ENCODE measurements at regions not wholly inside any gene's neighbourhood (a gene's known extent, or its start where the extent isn't known, plus 50 kb on each side); places are given as distances from the start of the nearest gene placed in this dataset.
"Not testable (repeated sequence)": the region's sequence is repeated elsewhere in the genome, so short reads cannot be mapped to it uniquely, and the experiment has no call there.

- no peak for DNase-seq (ENCODE audit: low read depth in 4 of 4, low spot score in 1 of 4)
These were observed 177.2 kb downstream of the PLPPR4 start for GRCh38 chr1:99441299-99442095.

GRCh38 chr1:99444211-99444927, 180.1 kb downstream of the PLPPR4 start:
- DNase-seq (ENCODE audit: low read depth in 4 of 4, low spot score in 1 of 4), result not testable (repeated sequence)

- DNase-seq (ENCODE audit: low read depth in 4 of 4, low spot score in 1 of 4), result no peak
These were observed 180.8 kb downstream of the PLPPR4 start for GRCh38 chr1:99445071-99445470.

GRCh38 chr1:99445486-99445885, 181.2 kb downstream of the PLPPR4 start:
- no peak for DNase-seq (ENCODE audit: low read depth in 4 of 4, low spot score in 1 of 4)

- no peak for DNase-seq (ENCODE audit: low read depth in 4 of 4, low spot score in 1 of 4)
These were observed 183.4 kb downstream of the PLPPR4 start for GRCh38 chr1:99447721-99448120.

DNA sequence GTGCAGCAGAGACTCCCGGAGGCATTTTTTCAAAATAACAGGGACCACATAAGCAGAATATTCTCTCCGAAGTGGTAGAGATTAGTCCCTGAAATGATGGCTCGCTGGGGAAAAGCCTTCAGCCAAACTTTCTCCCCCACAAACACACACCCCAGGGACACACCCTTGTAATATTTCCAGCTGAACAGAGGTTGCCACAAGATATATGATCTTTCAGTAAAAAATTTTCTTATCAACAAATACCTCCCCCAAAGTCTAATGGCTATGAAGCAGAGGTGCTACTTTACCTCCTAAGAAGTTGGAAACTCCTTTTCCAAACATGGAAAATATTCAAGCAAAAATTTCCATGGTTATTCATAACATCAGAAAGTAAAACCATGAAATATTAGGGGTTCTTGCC, 190.2 kb upstream of the PALMD start:
- DNase-seq (ENCODE audit: low read depth in 4 of 4, low spot score in 1 of 4), result no peak

GRCh38 chr1:99456536-99456935, 189.4 kb upstream of the PALMD start:
- no peak for DNase-seq (ENCODE audit: low read depth in 4 of 4, low spot score in 1 of 4)

DNA sequence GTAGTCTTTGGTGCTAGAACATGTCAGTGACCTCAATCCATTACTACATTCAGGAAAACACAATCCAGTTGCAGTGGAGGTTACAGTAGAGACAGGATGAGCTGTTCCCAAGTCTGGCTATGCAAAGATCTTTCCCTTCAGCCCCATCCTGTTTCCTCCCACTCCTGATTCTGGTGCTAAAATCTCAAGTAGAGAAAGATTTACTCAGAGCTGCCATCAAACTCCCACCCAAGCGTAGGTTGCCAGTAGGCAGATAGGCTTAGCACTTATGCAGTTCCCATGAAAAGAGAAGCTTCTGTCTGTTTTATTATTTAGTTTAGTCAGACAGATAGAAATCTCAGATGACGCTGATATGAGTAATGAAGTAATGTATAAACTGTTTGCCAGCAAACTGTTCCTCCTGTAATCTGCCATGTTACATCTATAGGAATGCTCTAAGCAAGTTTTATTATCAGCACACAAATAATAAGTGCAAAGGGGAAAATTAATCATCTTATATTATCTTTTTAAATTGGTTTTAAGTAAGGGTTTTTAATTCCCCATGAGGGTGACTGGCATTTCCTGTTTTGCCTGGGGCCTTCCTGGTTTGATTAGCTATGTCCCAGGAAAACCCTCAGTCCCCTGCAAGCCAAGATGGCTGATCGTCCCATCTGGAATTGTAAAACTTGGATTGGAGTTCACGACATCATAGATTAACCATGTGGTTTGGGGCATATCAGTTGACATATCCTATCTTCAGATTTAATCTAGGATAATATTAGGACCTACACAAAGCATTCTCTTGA, 188.3 kb upstream of the PALMD start:
- DNase-seq (ENCODE audit: low read depth in 4 of 4, low spot score in 1 of 4), result no peak

DNA sequence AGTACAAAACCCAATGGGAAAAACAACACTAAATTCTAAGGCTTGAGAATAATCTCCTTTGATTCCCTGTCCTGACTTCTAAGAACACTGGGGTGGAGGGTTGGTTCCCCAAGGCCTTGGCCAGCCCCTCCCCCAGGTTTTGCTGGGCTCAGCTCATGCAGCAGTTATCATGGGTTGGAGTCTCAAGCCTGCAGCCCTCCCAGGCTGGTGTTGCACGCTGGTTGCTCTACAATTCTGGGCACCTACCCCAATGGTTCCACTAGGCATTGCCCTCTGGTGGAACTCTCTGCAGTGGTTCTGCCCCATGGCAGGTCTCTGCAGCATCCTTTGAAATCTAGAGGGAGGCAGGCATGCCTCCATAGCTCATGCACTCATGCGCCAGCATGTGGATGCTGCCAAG, 184.4 kb upstream of the PALMD start:
- no peak for DNase-seq (ENCODE audit: low read depth in 4 of 4, low spot score in 1 of 4)

DNA sequence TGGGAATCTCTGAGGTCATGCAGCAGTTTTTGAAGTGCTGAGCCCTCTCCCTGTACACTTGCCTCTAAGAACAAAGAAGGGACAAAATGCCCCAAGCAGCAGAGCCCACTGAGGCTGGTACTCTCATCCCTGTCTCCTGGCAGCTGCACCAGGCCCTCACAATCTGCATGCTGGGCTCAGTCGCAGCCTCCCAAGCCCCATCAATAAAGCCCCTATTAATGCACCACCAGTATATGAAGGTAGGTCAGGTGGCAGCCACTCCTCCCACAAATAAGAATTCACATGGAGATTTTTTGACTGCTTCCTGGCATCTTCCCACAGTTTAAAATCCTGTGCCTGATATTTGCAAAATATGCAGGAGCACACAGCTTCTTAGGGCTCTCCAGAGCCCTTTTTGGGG, 181.2 kb upstream of the PALMD start:
- no peak for DNase-seq (ENCODE audit: low read depth in 4 of 4, low spot score in 1 of 4)

DNA sequence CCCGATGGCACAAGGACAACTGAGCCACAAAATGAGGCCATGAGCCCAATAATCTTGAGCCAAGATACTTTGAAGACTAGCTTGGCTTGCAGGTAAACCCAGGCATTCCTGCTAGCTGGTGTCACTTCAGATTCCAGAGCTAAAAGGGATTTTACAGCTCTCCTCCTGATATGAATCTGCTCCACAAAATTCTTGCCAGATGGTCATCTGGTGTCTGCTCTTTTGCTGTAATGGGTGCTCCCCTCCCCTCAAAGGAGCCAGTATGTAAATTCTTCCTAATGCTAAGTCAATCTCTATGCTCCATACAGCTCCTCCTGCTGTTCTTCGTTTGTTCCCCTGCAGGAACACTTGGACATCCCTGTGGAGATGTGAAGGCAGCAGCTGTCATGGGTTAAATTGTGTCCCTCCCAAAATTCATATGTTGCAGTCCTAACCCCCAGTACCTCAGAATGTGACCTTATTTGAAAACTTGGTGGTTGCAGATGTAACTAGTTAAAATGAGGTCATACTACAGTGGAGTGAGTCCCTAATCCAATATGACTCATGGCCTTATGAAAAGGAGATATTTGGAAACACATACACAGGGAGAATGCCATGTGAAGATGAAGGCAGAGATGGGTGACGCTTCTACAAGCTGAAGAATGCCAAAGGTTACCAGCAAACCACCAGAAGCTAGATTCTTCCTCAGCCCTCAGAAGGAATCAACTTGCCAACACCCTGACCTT, 180.6 kb upstream of the PALMD start:
- DNase-seq (ENCODE audit: low read depth in 4 of 4, low spot score in 1 of 4), result no peak

GRCh38 chr1:99467645-99468044, 178.3 kb upstream of the PALMD start:
- no peak for DNase-seq (ENCODE audit: low read depth in 4 of 4, low spot score in 1 of 4)

DNA sequence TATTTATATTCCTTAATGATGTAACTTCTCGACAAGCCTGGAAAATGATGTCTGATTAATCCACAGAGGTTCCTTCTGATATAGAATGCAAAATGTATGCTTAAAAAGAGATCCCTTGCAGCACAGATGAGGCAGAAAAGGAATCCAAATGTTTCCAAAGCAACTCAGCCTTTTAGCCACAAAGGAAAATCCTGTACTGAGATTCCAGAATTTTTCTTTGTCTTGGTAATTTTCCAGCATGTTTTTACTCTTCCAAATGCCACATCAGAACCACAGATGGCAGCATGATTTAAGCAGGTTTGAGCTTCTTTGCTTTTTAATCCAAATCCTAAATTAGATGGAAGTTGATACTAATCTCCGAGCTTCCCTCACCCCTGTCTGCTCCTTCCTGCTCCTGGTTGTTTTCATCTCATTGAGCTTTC, 176.4 kb upstream of the PALMD start:
- no peak for DNase-seq (ENCODE audit: low read depth in 4 of 4, low spot score in 1 of 4)

DNA sequence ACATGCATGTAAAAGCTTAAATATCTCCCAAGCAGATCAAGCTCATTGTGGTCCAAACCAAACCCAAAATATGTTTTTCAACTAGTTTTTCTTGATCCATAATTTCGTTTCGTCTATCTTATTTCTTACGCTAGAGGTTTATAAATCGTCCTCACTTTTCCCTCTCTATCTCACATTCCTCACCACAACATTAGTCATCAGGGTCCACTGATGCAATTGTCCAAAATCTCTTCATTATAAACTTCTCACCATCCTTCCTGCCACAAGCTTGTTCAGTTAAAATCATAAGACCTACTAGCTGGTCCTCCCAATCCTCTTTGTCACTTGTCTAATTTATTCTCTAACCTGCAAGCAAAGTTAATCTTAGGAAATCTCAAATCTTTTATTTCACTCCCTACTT, 173.0 kb upstream of the PALMD start:
- DNase-seq (ENCODE audit: low read depth in 4 of 4, low spot score in 1 of 4), result no peak

GRCh38 chr1:99474350-99474893, 171.5 kb upstream of the PALMD start:
- DNase-seq (ENCODE audit: low read depth in 4 of 4, low spot score in 1 of 4), result no peak

GRCh38 chr1:99476058-99476457, 169.9 kb upstream of the PALMD start:
- DNase-seq (ENCODE audit: low read depth in 4 of 4, low spot score in 1 of 4), result no peak

GRCh38 chr1:99481391-99481996, 164.4 kb upstream of the PALMD start:
- peak in 1 of 4 experiments; percentile 7 for DNase-seq (ENCODE audit: low read depth in 4 of 4, low spot score in 1 of 4)

DNA sequence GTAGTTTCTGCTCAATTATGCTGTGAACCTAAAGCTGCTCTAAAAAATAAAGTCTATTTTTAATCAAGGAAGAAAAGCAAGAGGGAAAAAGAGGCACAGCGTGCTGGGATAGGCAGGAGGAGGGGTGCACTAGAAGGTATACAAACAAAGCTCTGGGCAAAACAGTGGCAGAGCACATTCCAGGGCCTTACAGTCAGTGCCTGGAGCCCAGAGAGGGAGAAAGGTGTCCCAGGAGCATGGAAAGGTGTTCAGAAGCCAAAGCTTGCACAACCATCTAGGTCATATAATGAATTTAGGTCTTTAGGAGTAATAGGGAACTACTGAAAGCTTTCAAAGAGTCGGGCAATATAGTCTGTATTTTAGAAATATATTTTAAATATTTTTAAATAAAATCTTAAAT, 163.6 kb upstream of the PALMD start:
- no peak for DNase-seq (ENCODE audit: low read depth in 4 of 4, low spot score in 1 of 4)

- no peak for DNase-seq (ENCODE audit: low read depth in 4 of 4, low spot score in 1 of 4)
These were observed 163.2 kb upstream of the PALMD start for GRCh38 chr1:99482750-99483149.

DNA sequence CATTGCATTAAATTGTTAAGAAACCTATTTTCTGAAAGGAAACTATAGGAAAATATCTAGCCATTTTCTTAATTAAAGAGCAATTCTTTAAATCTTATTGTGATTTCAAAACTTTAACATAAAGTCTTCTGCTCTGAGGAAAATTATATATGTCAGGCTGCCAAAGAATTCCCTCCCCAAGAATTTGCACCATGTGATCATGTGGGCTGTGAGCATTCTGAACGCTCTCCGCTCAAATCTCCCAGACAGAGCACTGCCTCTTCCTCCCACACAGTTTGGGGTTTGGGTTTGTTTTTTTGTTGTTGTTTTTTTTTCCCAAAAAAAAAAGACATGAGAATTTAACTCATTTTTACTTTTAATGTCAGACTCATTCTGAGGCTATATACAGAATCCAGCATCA, 155.9 kb upstream of the PALMD start:
- DNase-seq (ENCODE audit: low read depth in 4 of 4, low spot score in 1 of 4), result no peak

GRCh38 chr1:99496067-99496466, 149.8 kb upstream of the PALMD start:
- DNase-seq (ENCODE audit: low read depth in 4 of 4, low spot score in 1 of 4), result no peak
